22Rv1 (cell line): ENCODE measurements at regions not wholly inside any gene's neighbourhood (a gene's known extent, or its start where the extent isn't known, plus 50 kb on each side); places are given as distances from the start of the nearest gene placed in this dataset.

Experiments used
- ZFX ChIP-seq: fragments of 450-650 bp; IDR thresholded peaks from 2 replicates; pipeline ENCODE4 v1.6.1; 2017; ENCODE audit warnings: antibody characterized with exemption, borderline replicate concordance
- TF ChIP-seq, protein P1 (sequence below): fragments of 450-650 bp; IDR thresholded peaks from 2 replicates; pipeline ENCODE4 v1.5.1; 2017; ENCODE audit warnings: mild to moderate bottlenecking

DNA sequence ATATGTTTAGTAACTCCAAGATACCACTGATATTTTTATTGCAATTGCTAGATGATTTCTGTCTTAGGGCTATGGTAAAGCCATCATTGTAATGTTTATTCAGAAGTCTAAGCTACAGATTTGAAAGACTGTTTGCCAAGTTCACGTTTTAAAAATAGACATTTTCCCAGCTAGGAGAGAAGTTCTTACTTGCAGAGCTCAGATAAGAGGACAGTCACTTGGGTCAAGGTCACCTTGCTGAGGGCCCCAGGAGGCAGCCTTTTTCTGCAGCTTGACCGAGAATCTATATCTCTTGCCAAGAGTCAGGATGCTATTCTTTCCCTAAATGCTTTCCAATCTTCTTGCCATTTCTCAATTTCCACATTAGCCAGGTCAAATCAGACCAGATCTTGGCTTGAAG is 1011.2 kb downstream of the KCNMA1 start:
- TF ChIP-seq, protein P1, sequence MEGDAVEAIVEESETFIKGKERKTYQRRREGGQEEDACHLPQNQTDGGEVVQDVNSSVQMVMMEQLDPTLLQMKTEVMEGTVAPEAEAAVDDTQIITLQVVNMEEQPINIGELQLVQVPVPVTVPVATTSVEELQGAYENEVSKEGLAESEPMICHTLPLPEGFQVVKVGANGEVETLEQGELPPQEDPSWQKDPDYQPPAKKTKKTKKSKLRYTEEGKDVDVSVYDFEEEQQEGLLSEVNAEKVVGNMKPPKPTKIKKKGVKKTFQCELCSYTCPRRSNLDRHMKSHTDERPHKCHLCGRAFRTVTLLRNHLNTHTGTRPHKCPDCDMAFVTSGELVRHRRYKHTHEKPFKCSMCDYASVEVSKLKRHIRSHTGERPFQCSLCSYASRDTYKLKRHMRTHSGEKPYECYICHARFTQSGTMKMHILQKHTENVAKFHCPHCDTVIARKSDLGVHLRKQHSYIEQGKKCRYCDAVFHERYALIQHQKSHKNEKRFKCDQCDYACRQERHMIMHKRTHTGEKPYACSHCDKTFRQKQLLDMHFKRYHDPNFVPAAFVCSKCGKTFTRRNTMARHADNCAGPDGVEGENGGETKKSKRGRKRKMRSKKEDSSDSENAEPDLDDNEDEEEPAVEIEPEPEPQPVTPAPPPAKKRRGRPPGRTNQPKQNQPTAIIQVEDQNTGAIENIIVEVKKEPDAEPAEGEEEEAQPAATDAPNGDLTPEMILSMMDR, result no peak
- TF ChIP-seq ZFX, result no peak
